Activated naive CD8-positive, alpha-beta T cell treated with anti-CD3 and anti-CD28 coated beads, Interleukin-2, amount 50 U/mL, for 24 hours (primary cell): ENCODE measurements at regions not wholly inside any gene's neighbourhood (a gene's known extent, or its start where the extent isn't known, plus 50 kb on each side); places are given as distances from the start of the nearest gene placed in this dataset.
"Not testable (repeated sequence)": the region's sequence is repeated elsewhere in the genome, so short reads cannot be mapped to it uniquely, and the experiment has no call there.

Source experiments
- ATAC-seq: fragments of 150-1000 bp; cut with Tn5 transposase; one replicate; pipeline ENCODE4 v1.10.0; 2021
- DNase-seq: peaks from one replicate; pipeline ENCODE4 v3.0.0; 2021
- H3K27ac Mint-ChIP-seq: one replicate; pipeline ENCODE4 v1.8.0; 2021; ENCODE audit warnings: mild to moderate bottlenecking, mixed read lengths
- H3K27me3 Mint-ChIP-seq: one replicate; pipeline ENCODE4 v1.8.0; 2021; ENCODE audit warnings: mixed read lengths
- H3K36me3 Mint-ChIP-seq: one replicate; pipeline ENCODE4 v1.8.0; 2021; ENCODE audit warnings: low read depth, mixed read lengths
- H3K4me1 Mint-ChIP-seq: one replicate; pipeline ENCODE4 v1.8.0; 2021; ENCODE audit warnings: mixed read lengths
- H3K4me3 Mint-ChIP-seq: one replicate; pipeline ENCODE4 v1.8.0; 2021; ENCODE audit warnings: mild to moderate bottlenecking, moderate library complexity, mixed read lengths
- H3K9me3 Mint-ChIP-seq: one replicate; pipeline ENCODE4 v1.8.0; 2021; ENCODE audit warnings: mixed read lengths

DNA sequence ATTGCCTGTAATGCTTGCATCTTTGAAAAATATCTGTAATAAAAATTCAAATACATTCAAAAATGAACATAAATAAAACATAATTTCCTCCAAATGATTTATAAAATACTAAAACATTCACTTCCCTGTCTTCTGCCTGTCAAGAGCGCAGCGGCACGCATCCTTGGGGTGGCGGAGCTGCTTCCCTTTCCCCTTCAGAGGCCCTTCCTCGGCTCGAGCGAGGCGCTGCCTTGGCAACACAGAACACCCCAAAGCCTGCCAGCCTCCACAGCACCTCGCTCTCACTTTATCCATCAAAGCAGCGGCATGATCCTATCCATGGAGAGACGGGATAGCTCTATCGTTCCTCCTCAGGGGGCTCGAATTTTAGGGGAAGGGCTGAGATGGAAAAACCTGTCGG, 146.2 kb downstream of the GXYLT1 start:
- DNase-seq (no peak), ATAC-seq (no peak)
- H3K27me3 Mint-ChIP-seq = peaks cover 4% of the 10 kb centered on the region
- H3K27ac Mint-ChIP-seq = no peak overlapping the region
- no peaks in the 10 kb centered on the region for H3K9me3 Mint-ChIP-seq
- no peaks in the 10 kb centered on the region for H3K36me3 Mint-ChIP-seq
- no peaks in the 10 kb centered on the region for H3K4me1 Mint-ChIP-seq
- no peak overlapping the region for H3K4me3 Mint-ChIP-seq

DNA sequence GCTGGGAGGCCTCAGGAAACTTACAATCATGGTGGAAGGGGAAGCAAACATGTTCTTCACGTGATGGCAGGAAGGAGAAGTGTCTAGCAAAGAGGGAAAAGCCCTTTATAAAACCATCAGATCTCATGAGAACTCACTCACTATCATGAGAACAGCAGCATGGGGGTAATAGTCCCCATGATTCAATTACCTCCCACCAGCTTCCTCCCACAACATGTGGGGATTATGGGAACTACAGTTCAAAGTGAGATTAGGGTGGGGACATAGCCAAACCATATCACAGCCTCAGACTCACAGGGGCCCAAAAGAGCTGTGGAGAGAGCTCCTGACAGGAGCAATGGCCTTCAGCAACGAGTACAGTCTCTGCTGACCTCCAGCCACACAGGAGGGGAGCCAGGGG, 151.4 kb downstream of the GXYLT1 start:
- H3K4me1 Mint-ChIP-seq = no peaks in the 10 kb centered on the region
- H3K36me3 Mint-ChIP-seq = no peaks in the 10 kb centered on the region
- H3K9me3 Mint-ChIP-seq = peaks cover 4% of the 10 kb centered on the region
- H3K27ac Mint-ChIP-seq = no peak overlapping the region
- peaks cover 2% of the 10 kb centered on the region for H3K27me3 Mint-ChIP-seq
- H3K4me3 Mint-ChIP-seq = no peak overlapping the region
- ATAC-seq = no peak
- DNase-seq = no peak

DNA sequence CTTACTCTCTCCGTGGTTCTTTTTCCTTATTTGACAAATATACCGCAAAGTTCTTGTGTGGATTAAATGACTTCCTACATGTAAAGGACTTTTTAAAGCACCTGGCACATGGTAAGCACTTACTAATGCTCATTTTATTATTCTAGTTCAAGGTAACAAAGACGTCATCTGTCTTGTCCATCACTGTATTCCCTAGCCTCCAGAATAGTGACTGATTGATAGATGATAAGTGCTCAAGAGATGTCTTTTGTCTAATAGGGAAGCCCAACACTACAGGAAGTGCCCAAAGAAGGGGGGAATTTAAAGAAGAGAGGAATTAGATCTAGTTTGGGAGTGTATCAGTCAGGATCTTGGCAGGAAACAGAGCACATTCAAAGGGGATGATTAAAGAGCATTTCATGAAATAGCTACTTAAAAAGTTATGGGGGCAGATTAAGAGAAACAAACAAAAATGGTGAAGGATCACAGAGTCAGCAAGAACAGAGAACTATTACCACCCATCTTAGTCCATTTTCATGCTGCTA, 151.9 kb downstream of the GXYLT1 start:
- Mint-ChIP-seq H3K36me3 (no peaks in the 10 kb centered on the region), H3K27me3 (peaks cover 2% of the 10 kb centered on the region), H3K4me1 (no peaks in the 10 kb centered on the region), H3K4me3 (no peak overlapping the region), H3K9me3 (peaks cover 4% of the 10 kb centered on the region), H3K27ac (no peak overlapping the region)
- no peak for ATAC-seq
- no peak for DNase-seq

DNA sequence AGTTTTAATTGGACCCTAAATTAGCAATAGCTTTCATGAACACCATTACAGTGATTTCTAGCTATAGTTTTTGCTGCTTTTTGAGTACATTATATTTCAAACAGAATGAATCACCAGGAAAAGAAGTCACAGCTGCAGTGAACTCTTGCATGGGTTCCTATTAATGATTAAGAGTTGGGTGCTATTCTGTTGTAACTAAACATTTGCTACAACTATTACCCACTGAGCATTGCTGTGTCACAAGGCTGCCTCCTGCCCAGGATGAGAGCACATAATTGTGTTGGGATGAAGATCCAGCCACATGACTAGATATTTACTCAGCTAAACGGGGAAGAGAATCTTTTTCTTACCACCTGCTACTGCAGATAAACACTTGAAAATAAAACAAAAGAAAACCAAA, 152.7 kb downstream of the GXYLT1 start:
- peaks cover 2% of the 10 kb centered on the region for H3K27me3 Mint-ChIP-seq
- H3K4me3 Mint-ChIP-seq = no peak overlapping the region
- DNase-seq (no peak), ATAC-seq (no peak)
- H3K36me3 Mint-ChIP-seq = no peaks in the 10 kb centered on the region
- no peaks in the 10 kb centered on the region for H3K4me1 Mint-ChIP-seq
- H3K27ac Mint-ChIP-seq = no peak overlapping the region
- peaks cover 4% of the 10 kb centered on the region for H3K9me3 Mint-ChIP-seq

DNA sequence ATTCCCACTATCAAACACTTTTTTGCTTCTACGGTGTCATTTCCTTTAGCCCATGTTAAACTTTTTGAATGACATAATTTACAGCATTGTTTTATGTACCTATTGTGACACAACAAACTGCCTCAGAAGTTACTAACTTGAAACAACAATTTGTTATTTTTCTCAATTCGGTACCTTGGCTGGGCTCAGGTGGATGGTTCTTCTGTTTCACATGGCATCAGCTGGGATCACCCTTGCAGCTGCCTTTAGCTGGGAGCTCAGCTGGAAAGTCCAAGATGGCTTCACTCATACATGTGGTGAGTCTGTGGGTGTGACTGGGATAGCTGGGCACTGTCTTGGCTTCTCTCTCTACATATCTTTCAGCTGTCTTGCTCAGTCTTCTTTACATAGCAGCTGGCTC, 156.0 kb downstream of the GXYLT1 start:
- Mint-ChIP-seq H3K27ac (no peak overlapping the region), H3K4me3 (no peak overlapping the region), H3K4me1 (no peaks in the 10 kb centered on the region), H3K27me3 (peaks cover 5% of the 10 kb centered on the region), H3K36me3 (no peaks in the 10 kb centered on the region), H3K9me3 (peaks cover 4% of the 10 kb centered on the region)
- no peak for DNase-seq
- ATAC-seq = no peak

DNA sequence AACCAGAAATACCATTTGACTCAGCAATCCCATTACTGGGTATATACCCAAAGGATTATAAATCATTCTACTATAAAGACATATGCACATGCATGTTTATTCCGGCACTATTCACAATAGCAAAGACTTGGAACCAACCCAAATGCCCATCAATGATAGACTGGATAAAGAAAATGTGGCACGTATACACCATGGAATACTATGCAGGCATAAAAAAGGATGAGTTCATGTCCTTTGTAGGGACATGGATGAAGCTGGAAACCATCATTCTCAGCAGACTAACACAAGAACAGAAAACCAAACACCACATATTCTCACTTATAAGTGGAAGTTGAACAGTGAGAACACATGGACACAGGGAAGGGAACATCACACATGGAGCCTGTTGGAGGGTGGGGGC, 158.2 kb downstream of the GXYLT1 start:
- not testable (repeated sequence) for H3K36me3 Mint-ChIP-seq, DNase-seq, H3K4me1 Mint-ChIP-seq, H3K27ac Mint-ChIP-seq, H3K4me3 Mint-ChIP-seq, H3K27me3 Mint-ChIP-seq, H3K9me3 Mint-ChIP-seq, ATAC-seq

DNA sequence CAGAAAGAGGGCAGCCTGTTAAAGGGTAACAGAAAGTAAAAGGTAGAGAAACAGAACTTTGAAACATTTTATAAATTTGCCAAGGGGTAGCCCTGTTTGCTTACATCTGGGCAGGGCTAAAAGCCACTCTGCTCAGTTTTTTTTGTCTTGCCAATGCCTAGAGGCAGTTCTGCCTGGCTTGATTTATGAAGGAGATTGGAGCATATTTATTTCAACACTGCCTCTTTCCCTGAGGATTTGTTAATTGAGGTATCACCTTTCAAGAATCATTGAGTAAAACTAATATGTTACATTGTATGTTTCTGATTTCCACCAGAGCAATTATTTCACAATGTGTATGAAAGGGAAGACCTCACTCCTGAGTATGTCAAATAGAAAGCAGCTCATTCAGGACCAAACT, 160.8 kb downstream of the GXYLT1 start:
- ATAC-seq (no peak), DNase-seq (no peak)
- no peaks in the 10 kb centered on the region for H3K36me3 Mint-ChIP-seq
- no peaks in the 10 kb centered on the region for H3K4me1 Mint-ChIP-seq
- H3K9me3 Mint-ChIP-seq = no peaks in the 10 kb centered on the region
- no peak overlapping the region for H3K4me3 Mint-ChIP-seq
- H3K27ac Mint-ChIP-seq = no peak overlapping the region
- peaks cover 8% of the 10 kb centered on the region for H3K27me3 Mint-ChIP-seq

DNA sequence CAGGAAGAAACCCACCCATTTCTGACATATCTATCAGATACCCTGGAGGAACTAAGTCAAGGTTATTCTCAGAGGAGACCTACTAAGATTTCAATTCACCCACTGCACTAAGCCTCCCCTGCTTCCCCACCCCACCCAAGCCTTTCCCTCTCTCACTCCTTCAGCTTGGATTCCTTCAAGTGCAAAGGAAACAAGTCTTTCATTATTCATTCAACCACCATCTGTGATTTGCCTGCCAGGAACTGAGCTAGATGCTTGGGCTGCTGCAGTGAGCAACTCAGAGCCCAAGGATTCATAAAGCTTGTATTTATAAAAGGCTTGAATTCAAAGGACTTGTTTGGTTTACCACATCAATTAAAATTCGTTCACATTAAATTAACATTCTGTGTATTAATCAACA, 161.3 kb downstream of the GXYLT1 start:
- DNase-seq (no peak), ATAC-seq (no peak)
- no peaks in the 10 kb centered on the region for H3K36me3 Mint-ChIP-seq
- H3K9me3 Mint-ChIP-seq = no peaks in the 10 kb centered on the region
- H3K27ac Mint-ChIP-seq = no peak overlapping the region
- no peak overlapping the region for H3K4me3 Mint-ChIP-seq
- H3K27me3 Mint-ChIP-seq = peaks cover 8% of the 10 kb centered on the region
- H3K4me1 Mint-ChIP-seq = no peaks in the 10 kb centered on the region

DNA sequence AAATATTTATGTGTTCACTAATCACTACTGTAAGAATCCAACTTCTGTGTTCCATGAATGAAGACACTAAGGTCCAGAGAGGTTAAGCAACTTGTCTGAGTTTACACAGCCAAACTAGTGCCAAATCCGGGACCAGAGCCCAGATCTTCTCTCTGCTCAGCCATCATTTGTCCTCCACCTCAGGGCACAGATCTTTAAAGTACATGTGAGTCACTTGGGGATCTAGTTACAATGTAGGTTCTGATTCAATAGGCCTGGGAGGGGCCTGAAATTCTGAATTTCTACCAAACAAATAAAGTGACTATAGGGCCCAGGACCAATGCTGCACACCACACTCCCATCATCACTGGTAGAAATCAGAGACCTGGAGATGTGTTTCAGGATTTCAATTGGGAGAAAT, 162.9 kb downstream of the GXYLT1 start:
- H3K27me3 Mint-ChIP-seq = peaks cover 6% of the 10 kb centered on the region
- H3K27ac Mint-ChIP-seq = no peak overlapping the region
- no peaks in the 10 kb centered on the region for H3K36me3 Mint-ChIP-seq
- H3K4me3 Mint-ChIP-seq = no peak overlapping the region
- DNase-seq (no peak), ATAC-seq (no peak)
- no peaks in the 10 kb centered on the region for H3K4me1 Mint-ChIP-seq
- no peaks in the 10 kb centered on the region for H3K9me3 Mint-ChIP-seq

DNA sequence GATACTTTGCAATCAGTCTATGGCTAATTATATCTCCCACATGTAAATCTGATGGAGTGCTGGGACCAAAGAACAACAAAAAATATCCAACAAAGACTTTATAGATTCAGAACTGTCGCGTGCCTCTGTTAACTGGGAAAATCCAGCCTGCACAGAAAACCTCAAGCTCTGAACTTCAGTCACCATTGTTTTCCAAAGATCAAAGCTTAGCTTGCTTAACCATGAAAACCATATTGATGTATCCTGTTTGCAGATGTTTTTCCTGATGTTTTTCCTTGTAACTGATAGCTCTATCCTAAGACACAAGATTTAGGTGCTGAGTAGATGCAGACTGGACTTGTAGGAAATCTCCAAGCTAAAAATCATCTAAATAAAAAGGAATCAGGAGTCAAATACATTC, 163.7 kb downstream of the GXYLT1 start:
- no peak for ATAC-seq
- Mint-ChIP-seq H3K4me3 (no peak overlapping the region), H3K4me1 (no peaks in the 10 kb centered on the region), H3K9me3 (no peaks in the 10 kb centered on the region), H3K27ac (no peak overlapping the region), H3K27me3 (peaks cover 6% of the 10 kb centered on the region), H3K36me3 (no peaks in the 10 kb centered on the region)
- no peak for DNase-seq

DNA sequence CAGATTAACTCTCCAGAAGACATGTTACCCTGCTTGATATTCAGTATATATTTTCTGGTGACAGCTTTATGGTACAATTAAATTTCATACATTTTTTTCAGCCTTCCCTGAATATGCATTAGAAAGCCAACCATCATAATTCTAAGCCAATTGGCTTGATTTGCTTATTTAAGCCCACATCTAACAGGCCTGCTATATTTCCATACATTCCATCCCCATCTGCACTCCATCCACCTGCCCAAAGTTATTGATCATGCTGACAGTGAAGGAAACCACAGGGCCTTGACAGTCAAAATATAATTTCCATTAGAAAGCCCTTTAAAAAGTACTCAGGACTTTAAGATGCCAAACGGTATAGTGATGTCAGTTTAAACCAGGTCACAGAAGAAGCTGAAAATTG, 164.3 kb downstream of the GXYLT1 start:
- Mint-ChIP-seq H3K4me3 (no peak overlapping the region), H3K9me3 (no peaks in the 10 kb centered on the region), H3K4me1 (no peaks in the 10 kb centered on the region), H3K36me3 (no peaks in the 10 kb centered on the region), H3K27me3 (peaks cover 4% of the 10 kb centered on the region), H3K27ac (no peak overlapping the region)
- DNase-seq (no peak), ATAC-seq (no peak)

DNA sequence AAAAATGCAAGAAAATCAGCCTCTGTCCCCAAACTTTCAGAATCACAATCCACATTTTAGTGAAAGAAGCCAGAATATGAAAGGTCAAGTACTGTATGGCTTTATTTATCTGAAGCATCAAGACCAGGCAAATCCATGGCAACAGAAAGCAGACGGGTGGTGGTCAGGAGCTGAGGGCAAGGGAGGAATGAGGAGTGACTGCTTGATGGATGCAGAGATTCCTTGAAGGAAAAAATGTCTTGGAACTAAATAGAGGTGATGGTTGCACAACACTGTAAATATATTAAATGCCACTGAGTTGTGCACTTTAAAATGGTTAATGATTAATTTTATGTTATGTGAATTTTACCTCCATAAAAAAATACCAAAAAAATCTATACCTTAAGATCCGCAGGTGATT, 165.1 kb downstream of the GXYLT1 start:
- no peaks in the 10 kb centered on the region for H3K4me1 Mint-ChIP-seq

DNA sequence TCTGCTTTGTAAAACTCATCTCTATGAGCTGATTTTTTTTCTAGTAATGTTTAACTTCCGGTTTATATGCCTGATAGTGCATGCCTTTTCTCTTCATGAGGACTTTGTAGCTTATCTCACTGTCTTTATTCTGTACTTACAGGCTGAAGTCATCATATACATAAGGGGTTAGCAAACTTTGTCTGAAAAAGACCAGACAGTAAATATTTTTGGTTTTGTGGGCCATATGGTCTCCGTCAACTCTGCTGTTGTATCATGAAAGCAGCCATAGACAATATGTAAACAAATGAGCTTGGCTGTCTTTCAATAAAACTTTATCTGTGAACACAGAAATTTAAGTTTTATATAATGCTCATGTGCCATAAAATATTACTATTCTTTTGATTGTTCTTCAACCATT, 172.1 kb downstream of the GXYLT1 start:
- DNase-seq (no peak), ATAC-seq (no peak)
- H3K4me1 Mint-ChIP-seq = no peaks in the 10 kb centered on the region
- no peak overlapping the region for H3K4me3 Mint-ChIP-seq
- H3K27ac Mint-ChIP-seq = no peak overlapping the region
- H3K9me3 Mint-ChIP-seq = no peaks in the 10 kb centered on the region
- no peaks in the 10 kb centered on the region for H3K36me3 Mint-ChIP-seq
- no peaks in the 10 kb centered on the region for H3K27me3 Mint-ChIP-seq

More for the DNA sequence above, 165.1 kb downstream of the GXYLT1 start:
- H3K27ac Mint-ChIP-seq = no peak overlapping the region
- peaks cover 4% of the 10 kb centered on the region for H3K27me3 Mint-ChIP-seq
- H3K9me3 Mint-ChIP-seq = no peaks in the 10 kb centered on the region
- no peak overlapping the region for H3K4me3 Mint-ChIP-seq
- DNase-seq (no peak), ATAC-seq (no peak)
- H3K36me3 Mint-ChIP-seq = no peaks in the 10 kb centered on the region

DNA sequence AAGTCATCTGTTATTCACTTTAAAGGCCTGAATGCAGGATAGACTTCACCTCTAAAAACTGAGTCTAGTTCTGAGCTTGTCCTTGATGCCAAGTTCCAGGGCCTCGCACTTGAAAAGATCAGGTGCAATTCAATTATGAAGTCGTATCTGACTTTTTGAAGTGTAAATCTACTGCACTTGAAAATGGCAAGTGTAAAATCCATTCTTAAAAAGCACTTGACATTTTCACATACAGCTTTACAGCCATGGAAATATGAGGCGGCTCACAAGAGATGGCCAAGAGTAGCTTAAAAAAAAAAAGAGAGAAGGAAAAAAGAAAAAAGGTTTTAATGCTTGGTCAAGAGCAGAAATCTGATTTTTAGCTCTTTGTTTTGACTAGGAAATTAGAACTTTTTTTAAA, 172.5 kb downstream of the GXYLT1 start:
- H3K27me3 Mint-ChIP-seq = no peaks in the 10 kb centered on the region
- H3K4me1 Mint-ChIP-seq = no peaks in the 10 kb centered on the region
- no peak overlapping the region for H3K27ac Mint-ChIP-seq
- H3K36me3 Mint-ChIP-seq = no peaks in the 10 kb centered on the region
- no peaks in the 10 kb centered on the region for H3K9me3 Mint-ChIP-seq
- H3K4me3 Mint-ChIP-seq = no peak overlapping the region
- ATAC-seq = no peak
- DNase-seq = no peak

DNA sequence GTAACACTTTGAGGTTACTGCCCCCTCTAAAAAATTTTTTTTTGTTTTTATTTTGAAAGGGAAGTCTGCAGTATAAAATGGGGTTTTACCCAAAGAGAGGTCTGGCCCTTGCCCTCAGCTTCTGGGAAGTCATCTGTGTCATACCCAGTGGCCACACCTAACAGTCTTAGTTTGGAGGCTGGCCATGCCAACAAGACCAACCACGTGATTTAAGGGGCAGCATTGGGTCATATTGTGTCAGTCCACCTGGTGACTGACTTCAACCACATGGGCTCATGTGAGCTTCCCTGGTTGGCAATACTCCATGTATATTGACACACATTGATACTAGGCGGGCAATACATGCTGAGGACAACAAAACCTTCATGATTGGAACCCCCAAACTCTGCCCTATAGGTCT, 173.9 kb downstream of the GXYLT1 start:
- Mint-ChIP-seq H3K9me3 (no peaks in the 10 kb centered on the region), H3K4me1 (no peaks in the 10 kb centered on the region), H3K27me3 (no peaks in the 10 kb centered on the region), H3K27ac (no peak overlapping the region), H3K36me3 (no peaks in the 10 kb centered on the region), H3K4me3 (no peak overlapping the region)
- DNase-seq = no peak
- ATAC-seq = no peak

DNA sequence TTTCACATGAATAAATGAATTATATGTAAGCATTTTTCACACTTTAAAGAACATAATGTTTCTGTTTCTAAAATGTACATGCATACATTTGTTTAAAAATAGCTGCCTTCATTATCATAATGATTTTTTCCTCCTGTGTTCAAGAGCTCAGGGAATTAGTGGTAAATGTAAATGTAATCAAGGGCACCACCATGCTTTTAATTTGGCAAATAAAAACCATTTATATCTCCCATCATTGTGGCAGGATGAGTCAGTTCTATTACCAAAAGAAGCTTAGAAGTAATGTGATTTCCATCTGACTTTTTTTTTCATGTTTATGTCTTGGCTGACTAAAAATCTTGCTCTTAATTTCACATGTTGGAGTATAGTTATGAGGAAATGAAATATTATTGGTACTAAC, 176.1 kb downstream of the GXYLT1 start:
- Mint-ChIP-seq H3K9me3 (no peaks in the 10 kb centered on the region), H3K27me3 (peaks cover 1% of the 10 kb centered on the region), H3K4me1 (no peaks in the 10 kb centered on the region), H3K36me3 (no peaks in the 10 kb centered on the region), H3K4me3 (no peak overlapping the region), H3K27ac (no peak overlapping the region)
- no peak for ATAC-seq
- DNase-seq = no peak
